ENCODE measurements at regions not wholly inside any gene's neighbourhood (a gene's known extent, or its start where the extent isn't known, plus 50 kb on each side); places are given as distances from the start of the nearest gene placed in this dataset.
"Not testable (repeated sequence)": the region's sequence is repeated elsewhere in the genome, so short reads cannot be mapped to it uniquely, and the experiment has no call there.

- DNase-seq: no peak
These were observed 622.3 kb downstream of the MTRR start for GRCh38 chr5:8491254-8491653.

DNA sequence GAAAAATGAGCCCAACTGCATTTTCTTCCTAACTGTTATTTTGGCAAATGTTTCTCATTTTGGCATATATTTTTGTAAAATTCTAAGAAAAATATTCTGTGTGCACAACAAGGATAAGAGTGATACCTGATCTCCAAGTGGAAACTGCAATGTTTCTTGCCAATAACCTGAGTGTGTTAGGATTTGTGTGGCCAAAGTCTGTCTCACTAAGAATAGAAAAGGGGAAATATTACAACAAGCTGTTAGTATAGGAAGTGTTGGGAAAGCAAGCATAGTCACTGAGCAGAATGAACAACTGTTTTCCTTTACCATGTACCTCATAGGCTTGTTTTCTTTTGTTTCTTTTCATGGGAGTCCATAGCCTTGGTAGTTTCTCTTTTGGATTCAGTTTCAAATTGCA lies 624.2 kb downstream of the MTRR start:
- no peak for DNase-seq

DNA sequence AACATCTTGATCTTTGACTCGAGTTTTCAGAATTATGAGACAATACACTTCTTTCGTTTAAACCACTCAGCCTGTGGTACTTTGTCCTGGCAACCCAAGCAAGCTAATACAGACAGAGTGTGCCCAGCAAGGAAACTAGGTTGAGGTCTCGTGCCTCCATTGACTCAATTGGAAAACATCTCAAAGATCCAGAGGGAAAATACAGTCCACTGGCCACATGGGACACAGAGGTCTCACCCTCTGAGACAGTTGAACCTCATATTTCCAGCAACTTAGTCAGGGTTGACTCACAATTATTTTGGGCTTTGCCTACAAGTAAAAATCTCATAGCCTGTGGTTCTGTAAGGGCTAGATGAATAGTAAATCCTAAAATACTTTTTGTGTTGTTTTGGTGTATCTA lies 631.5 kb downstream of the MTRR start:
- no peak for DNase-seq

DNA sequence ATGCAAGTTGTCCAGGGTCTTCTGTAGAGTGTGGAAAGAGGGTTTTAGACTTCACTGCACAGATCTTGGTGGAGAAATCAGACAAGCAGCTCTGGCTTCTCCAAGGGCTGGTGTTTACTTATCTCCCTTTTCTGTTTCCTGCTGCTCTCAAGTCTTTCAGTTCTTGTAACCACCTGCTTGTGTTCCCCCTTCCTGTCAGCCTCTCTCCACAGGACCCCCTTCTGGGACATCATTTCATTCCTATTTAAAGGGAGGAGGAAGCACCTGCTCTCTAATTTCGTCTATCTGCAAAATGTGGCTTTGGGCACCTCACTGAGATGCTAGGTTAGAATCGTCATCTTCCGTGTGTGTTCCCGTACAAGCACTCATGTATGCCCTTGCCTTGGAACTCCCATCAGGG lies 636.2 kb downstream of the MTRR start:
- no peak for DNase-seq

- no peak for DNase-seq
These were observed 639.3 kb downstream of the MTRR start for GRCh38 chr5:8508231-8508630.

DNA sequence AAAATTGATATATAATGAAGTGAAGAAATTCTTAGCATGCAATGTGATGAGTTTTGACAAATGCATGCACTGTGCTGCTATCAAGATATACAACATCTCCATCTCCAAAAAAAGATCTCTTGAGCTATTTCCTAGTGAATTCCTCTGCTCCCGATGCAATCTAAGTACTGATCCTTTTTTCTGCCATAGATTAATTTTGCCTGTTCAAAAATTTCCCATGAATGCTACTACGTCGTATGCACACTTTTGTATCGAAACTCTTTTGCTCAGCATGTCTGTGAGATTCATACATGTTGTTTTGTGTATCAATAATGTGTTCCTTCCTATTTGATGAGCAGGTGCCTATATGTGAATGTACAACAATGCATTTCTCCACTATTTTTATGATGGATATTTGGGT lies 647.4 kb downstream of the MTRR start:
- DNase-seq: no peak

GRCh38 chr5:8517456-8517855 lies 648.5 kb downstream of the MTRR start:
- DNase-seq: no peak

DNA sequence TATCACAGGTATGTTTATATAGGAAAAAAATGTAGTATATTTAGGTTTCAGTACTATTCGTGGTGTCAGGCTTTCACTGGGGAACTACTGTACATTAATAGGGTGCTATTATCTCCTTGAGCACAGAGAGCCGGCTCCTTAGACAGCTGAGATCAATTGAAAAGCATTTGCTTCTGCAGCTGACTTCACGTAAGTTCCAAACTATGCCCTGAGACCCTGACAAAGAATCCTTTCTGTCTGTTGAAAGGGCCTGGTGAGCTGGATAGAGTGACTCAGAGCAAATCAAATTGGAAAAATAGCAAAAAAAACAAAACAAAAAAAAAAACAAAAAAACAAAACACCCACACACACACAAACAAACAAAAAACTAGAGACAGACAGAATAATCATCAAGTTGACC lies 652.0 kb downstream of the MTRR start:
- no peak for DNase-seq

DNA sequence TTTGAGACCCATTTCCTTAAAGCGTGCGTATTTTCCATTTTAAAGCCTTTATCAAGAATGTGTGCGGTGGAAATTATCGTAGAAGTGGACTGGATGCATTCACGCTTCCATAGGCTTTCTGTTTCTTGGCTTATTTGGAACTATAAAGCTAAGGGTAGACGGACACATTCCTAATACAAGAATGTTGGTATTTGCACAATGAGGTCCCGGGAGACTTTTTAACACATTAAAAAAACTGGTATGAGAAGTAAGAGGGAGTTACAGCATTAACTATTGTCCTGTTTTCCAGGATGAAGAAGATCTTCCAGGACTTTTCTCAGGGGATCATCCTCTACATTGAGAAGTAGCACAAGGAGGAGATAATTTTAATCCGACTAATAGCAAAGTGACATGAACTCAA lies 653.0 kb downstream of the MTRR start:
- no peak for DNase-seq

DNA sequence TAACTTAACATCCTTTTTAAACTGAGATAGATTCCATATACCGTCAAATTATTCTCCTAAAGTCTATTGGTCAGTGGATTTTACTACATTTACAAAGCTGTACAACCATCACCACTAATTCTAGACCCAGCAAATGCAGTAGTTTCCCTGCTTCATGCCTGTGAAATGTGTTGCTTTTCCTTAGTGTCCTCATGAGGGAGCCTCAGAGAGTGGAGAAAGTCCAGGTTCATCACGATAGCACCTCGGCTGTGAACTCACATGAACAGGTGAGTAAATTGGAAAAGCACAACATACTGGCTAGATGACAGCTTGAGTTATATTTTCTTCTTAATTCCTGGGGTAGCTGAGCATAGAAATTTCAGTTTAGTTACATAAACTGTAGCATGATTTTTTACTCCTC lies 653.7 kb downstream of the MTRR start:
- no peak for DNase-seq

DNA sequence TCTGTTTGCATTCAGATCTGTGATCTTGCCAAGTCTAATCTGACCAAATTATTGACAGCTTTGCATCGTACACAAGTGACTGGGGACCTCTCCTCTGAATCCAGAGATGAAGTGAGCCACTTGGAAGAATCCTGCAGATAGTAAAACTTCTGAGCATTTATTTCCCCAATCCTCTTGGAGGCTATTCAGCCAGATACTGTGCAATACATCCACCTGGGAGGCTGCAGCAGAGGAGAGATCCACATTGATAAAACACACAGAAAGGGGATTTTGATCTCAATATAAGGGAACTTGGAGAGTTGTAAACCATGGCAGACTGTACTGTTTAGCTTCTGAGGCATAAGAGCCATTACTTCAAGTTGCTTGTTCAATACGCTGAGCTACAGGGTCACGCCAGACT lies 654.6 kb downstream of the MTRR start:
- no peak for DNase-seq

GRCh38 chr5:8525819-8526218 lies 656.9 kb downstream of the MTRR start:
- DNase-seq: no peak

- DNase-seq: no peak
These were observed 659.2 kb downstream of the MTRR start for GRCh38 chr5:8528106-8528505.

- no peak for DNase-seq
These were observed 669.9 kb downstream of the MTRR start for GRCh38 chr5:8538821-8539220.

GRCh38 chr5:8540317-8540716 lies 671.4 kb downstream of the MTRR start:
- DNase-seq: no peak

DNA sequence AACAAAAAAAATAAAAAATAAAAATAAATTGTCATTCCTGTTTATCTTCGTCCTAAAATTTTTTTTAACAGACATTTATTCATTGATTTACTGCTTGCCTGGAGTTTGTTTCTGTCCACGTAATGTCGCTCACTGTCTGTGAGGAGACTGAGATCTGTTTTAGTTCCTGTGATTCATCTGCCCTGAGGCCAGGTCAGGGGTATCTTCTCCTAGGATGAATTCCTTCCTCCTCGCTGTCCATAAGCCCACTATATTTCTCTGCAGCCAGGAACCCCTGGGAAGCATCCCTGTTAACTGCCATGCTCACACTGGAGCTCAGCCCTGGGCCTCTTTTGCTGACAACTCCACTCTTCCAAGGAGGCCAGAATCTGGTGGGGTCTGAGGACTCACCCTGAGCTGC lies 682.0 kb downstream of the MTRR start:
- no peak for DNase-seq

DNA sequence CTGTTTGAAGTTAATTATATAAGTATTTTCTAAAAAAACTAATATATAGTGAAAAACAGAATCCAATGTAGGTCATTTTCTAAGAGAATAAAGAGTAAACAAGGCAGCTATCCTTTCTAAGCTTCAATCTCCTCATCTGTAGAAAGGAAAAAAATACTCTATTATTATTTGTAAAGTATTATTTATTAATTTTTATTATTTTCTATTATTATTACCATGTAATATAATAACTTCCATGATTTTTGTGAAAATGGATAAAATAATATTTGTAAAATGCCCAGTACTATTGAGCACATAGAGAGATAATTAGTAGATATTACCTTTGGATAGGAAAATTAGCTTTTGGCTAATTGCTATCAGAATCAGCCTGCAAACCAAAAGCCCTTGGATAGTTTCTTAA lies 684.4 kb downstream of the MTRR start:
- no peak for DNase-seq

DNA sequence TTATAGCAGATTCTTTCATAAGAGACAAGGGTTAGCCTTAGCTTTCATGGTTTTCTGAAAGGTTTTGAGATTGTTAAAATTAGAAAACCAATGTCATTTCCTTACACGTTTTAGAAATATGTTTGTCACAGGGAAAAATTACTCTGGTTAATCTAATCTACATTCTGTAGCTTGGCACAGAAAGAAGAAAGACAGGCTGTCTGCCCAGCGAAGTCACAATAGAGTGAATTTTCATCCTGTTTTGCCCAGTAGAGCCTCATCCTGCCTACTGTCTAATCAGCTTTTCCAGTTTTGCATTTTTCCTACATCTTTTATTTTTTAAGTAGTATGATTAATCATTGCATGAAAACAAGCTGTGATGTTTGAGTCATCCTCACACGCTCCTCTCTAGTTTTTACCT lies 688.8 kb downstream of the MTRR start:
- no peak for DNase-seq

DNA sequence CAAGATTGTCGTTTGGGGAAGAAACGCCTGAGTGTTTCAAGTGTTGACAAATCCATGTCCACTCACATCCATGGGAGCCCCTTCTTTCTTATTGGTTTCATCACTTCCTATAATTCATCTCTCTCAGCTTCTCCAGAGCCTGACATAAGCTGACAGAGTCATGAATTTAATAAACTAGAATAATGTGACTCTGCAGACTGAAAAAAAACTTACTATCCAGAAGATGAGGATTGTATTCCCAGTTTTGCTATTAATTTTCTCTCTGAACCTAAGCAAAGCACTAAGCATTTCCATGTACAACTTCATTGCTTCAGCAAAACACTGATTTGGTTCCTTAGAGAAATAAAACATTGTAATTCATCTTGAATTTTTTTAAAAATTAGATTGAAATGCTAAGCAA lies 691.8 kb downstream of the MTRR start:
- no peak for DNase-seq

- no peak for DNase-seq
These were observed 692.4 kb downstream of the MTRR start for GRCh38 chr5:8561224-8561840.

DNA sequence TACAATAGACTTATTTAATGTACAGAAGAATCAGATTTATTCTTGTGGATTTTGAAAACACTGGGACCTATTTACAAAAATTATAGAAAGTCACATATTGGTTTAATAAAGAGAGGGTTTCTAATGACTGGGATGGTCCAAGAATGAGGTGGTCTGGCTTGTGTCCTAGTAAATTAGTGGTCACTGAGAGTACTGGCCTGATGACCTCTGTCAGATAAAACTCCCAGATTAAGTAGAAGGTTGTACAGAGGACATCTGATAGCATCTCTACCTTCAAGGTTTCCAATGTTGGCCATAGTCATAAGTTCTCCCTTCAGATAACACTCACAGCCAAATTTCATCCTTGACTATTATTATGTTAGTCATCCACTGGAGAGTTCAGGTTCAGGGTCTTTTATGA lies 692.9 kb downstream of the MTRR start:
- DNase-seq: no peak

GRCh38 chr5:8563540-8563939 lies 694.6 kb downstream of the MTRR start:
- DNase-seq: not testable (repeated sequence)

DNA sequence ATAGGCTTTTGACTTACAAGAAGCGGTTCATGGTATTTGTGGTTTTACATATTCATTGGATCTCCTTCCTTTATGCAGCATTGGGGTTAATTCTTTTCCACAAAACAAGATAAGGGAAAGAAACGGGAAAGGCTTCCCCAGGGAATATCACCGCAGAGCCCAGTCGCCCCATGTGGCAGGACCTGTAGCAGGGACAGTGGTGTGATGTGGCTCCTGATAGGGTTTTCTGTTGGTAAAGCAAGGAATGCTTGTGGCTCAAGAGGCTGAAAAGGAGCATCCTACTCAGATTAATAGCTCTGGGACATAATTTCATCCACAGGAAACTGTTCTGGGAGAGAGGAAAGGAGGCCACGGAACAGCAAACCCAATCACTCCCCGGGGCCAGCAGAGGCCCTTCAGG lies 699.9 kb downstream of the MTRR start:
- no peak for DNase-seq

GRCh38 chr5:8570528-8570927 lies 701.6 kb downstream of the MTRR start:
- DNase-seq: no peak

- no peak for DNase-seq
These were observed 707.2 kb downstream of the MTRR start for GRCh38 chr5:8576178-8576577.

DNA sequence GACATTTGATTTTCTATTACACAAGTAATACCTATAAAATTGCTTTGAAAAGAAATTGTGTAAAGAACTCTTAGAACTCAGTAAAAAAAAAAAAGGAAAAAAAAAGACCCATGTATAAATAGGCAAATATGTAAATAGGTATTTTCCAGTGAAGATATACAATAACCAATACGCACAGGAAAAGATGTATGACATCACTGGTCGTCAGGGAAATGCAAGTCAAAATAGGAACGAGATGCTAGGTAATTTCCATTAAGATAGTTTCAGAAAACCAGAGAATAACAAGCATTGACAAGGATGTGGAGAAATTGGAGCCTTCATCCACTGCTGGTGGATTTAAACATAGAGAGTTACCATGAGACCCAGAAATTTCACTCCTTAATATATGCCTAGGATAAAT lies 708.8 kb downstream of the MTRR start:
- no peak for DNase-seq
